ENCODE measurements at regions not wholly inside any gene's neighbourhood (a gene's known extent, or its start where the extent isn't known, plus 50 kb on each side); places are given as distances from the start of the nearest gene placed in this dataset.

- TF ChIP-seq FOXP4 (CRISPR knock-in tag; IDR thresholded peaks at IDR 0.05), result no peak
- no peak for TF ChIP-seq TEAD1 (CRISPR knock-in tag; IDR thresholded peaks at IDR 0.05)
- no peak for TF ChIP-seq JUN (CRISPR knock-in tag; IDR thresholded peaks at IDR 0.05)
- TF ChIP-seq CREB1 (CRISPR knock-in tag; IDR thresholded peaks at IDR 0.05), result no peak
- TF ChIP-seq ZBTB21 (CRISPR knock-in tag; IDR thresholded peaks at IDR 0.05; ENCODE audit: borderline replicate concordance), result no peak
- TF ChIP-seq ZNF416 (CRISPR knock-in tag; IDR thresholded peaks at IDR 0.05), result no peak
- no peak for TF ChIP-seq RELA (CRISPR knock-in tag; IDR thresholded peaks at IDR 0.05; ENCODE audit: borderline replicate concordance)
- TF ChIP-seq IRF1 (CRISPR knock-in tag; IDR thresholded peaks at IDR 0.05), result no peak
- TF ChIP-seq ZNF219 (CRISPR knock-in tag; IDR thresholded peaks at IDR 0.05; ENCODE audit: borderline replicate concordance), result no peak
- no peak for TF ChIP-seq ZNF232 (CRISPR knock-in tag; IDR thresholded peaks at IDR 0.05)
- no peak for TF ChIP-seq NFYB (CRISPR knock-in tag; conservative IDR thresholded peaks at IDR 0.05; ENCODE audit: low read depth)
- TF ChIP-seq GRHL2 (CRISPR knock-in tag; IDR thresholded peaks at IDR 0.05; ENCODE audit: insufficient replicate concordance, severe bottlenecking), result no peak
- peaks cover 13% of the 10 kb centered on the region for H3K9me3 Mint-ChIP-seq
- H3K27ac Mint-ChIP-seq, result no peak overlapping the region
- H3K4me3 Mint-ChIP-seq, result no peak overlapping the region
- ChIA-PET POLR2A (no interaction called here), CTCF (interaction anchor here (0.9 kb wide), 1 partner anchor 37 kb away, joined by 3 read pairs; no protein-coding TSS in a partner anchor)
- no peaks in the 10 kb centered on the region; the same call in 1 of the 2 replicates for H3K27me3 Mint-ChIP-seq (ENCODE audit: low read depth)
- 0 out of 2 replicates have a peak, but pooled peaks cover 2% of the 10 kb centered on the region for H3K36me3 Mint-ChIP-seq
- DNase-seq (ENCODE audit: low spot score) (no peak), ATAC-seq (no peak)
- peaks cover 10% of the 10 kb centered on the region for H3K4me1 Mint-ChIP-seq
Observed at GRCh38 chr3:137477614-137478013, 286.5 kb upstream of the SOX14 start.

- DNase-seq (ENCODE audit: low spot score) (no peak), ATAC-seq (peak; percentile 41)
- no peaks in the 10 kb centered on the region for H3K36me3 Mint-ChIP-seq
- no peaks in the 10 kb centered on the region for H3K4me1 Mint-ChIP-seq
- H3K27me3 Mint-ChIP-seq (ENCODE audit: low read depth), result no peaks in the 10 kb centered on the region
- CTCF ChIA-PET, result interaction anchor here (0.8 to 1.1 kb wide), 2 partner anchors 292 to 462 kb away, joined by 3 to 4 read pairs; no protein-coding TSS in a partner anchor
- H3K4me3 Mint-ChIP-seq, result no peak overlapping the region
- H3K27ac Mint-ChIP-seq, result no peak overlapping the region
- H3K9me3 Mint-ChIP-seq, result peaks cover 3% of the 10 kb centered on the region
- POLR2A ChIA-PET, result no interaction called here
- TF ChIP-seq ZNF281 (CRISPR knock-in tag; IDR thresholded peaks at IDR 0.05) (no peak), AFF4 (CRISPR knock-in tag; IDR thresholded peaks at IDR 0.05; ENCODE audit: borderline replicate concordance) (no peak), FOXP1 (CRISPR knock-in tag; IDR thresholded peaks at IDR 0.05; ENCODE audit: borderline replicate concordance) (no peak), SMAD4 (CRISPR knock-in tag; IDR thresholded peaks at IDR 0.05) (no peak), NR1H2 (CRISPR knock-in tag; IDR thresholded peaks at IDR 0.05) (no peak), IRF2 (CRISPR knock-in tag; IDR thresholded peaks at IDR 0.05; ENCODE audit: borderline replicate concordance, low read depth) (no peak), ZSCAN18 (CRISPR knock-in tag; IDR thresholded peaks at IDR 0.05) (no peak), HMGXB4 (CRISPR knock-in tag; IDR thresholded peaks at IDR 0.05) (no peak), RORB (CRISPR knock-in tag; IDR thresholded peaks at IDR 0.05) (no peak), GABPB1 (CRISPR knock-in tag; IDR thresholded peaks at IDR 0.05) (no peak), ESRRA (CRISPR knock-in tag; IDR thresholded peaks at IDR 0.05; ENCODE audit: borderline replicate concordance) (no peak), ZNF121 (CRISPR knock-in tag; IDR thresholded peaks at IDR 0.05) (no peak)
Observed at GRCh38 chr3:137509354-137510045, 254.6 kb upstream of the SOX14 start.

Data from WTC11 (cell line).